ENCODE measurements at regions not wholly inside any gene's neighbourhood (a gene's known extent, or its start where the extent isn't known, plus 50 kb on each side); places are given as distances from the start of the nearest gene placed in this dataset.
"Not testable (repeated sequence)": the region's sequence is repeated elsewhere in the genome, so short reads cannot be mapped to it uniquely, and the experiment has no call there.

- no peak overlapping the region for H2BK5ac ChIP-seq (ENCODE audit: low read depth, low read length, poor library complexity, severe bottlenecking)
- H3K9ac ChIP-seq (ENCODE audit: low read length): no peak overlapping the region
- H3K4me3 ChIP-seq (ENCODE audit: insufficient read depth in 1 of 2, low read depth in 1 of 2, low read length in 2 of 2): no peak overlapping the region
- H3K4me2 ChIP-seq (ENCODE audit: low read length, poor library complexity, severe bottlenecking): no peak overlapping the region
- H3K14ac ChIP-seq (ENCODE audit: low read length in 2 of 2): no peak overlapping the region
- no peak for DNase-seq
- no peak overlapping the region for H2AK5ac ChIP-seq (ENCODE audit: low read length, severe bottlenecking)
- no peak overlapping the region for H3K27ac ChIP-seq (ENCODE audit: low read length, poor library complexity, severe bottlenecking)
- H3K9me3 ChIP-seq (ENCODE audit: control insufficient read depth, low read length): peaks cover under 1% of the 10 kb centered on the region
- no peak overlapping the region for H2BK12ac ChIP-seq (ENCODE audit: low read length in 2 of 2)
- no peak overlapping the region for H3K23ac ChIP-seq (ENCODE audit: low read length in 2 of 2)
- H4K8ac ChIP-seq (ENCODE audit: low read length): no peak overlapping the region
- no peak overlapping the region for H2BK120ac ChIP-seq (ENCODE audit: low read depth, low read length)
- H3K4me1 ChIP-seq (ENCODE audit: control insufficient read depth, insufficient read depth, low read depth, low read length): no peaks in the 10 kb centered on the region
- H3K27me3 ChIP-seq (ENCODE audit: control insufficient read depth in 1 of 2, insufficient read depth in 1 of 2, low read length in 2 of 2): no peaks in the 10 kb centered on the region
- no peak overlapping the region for H4K91ac ChIP-seq (ENCODE audit: low read length)
- H3K4ac ChIP-seq (ENCODE audit: low read depth in 1 of 2, low read length in 2 of 2): no peak overlapping the region
- H2AFZ ChIP-seq (ENCODE audit: low read depth, low read length): no peak overlapping the region
- no peaks in the 10 kb centered on the region for H3K79me1 ChIP-seq (replicated peaks; ENCODE audit: low read length, poor library complexity, severe bottlenecking)
- H3K36me3 ChIP-seq (ENCODE audit: control insufficient read depth in 1 of 2, insufficient read depth in 2 of 2, low read depth in 1 of 2, low read length in 2 of 2): no peaks in the 10 kb centered on the region
- H2BK15ac ChIP-seq (ENCODE audit: low read depth, poor library complexity, severe bottlenecking): no peak overlapping the region
- no peak overlapping the region for H3K18ac ChIP-seq (ENCODE audit: low read depth in 1 of 2, low read length in 2 of 2)
These were observed 612.5 kb upstream of the LUZP2 start for GRCh38 chr11:23884341-23884740.

DNA sequence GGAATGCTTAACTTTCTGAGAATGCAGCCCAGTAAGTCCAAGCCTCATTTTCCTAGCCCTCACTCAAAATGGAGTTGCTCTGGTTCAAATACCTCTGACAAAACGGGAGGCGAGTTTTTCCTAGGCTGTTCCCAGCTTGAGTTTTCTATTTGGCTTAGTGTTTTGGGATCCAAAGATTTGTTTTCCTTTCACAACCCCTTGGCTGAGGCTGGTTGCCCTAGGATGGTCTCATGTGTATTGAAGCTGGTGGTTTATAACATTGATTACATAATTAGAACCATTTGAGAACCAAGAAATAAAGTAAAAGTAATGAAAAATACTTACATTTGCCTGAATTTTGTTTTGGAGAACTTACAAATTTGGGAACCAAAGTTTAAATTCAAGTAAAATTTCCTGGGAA lies 611.1 kb upstream of the LUZP2 start:
- H2BK12ac ChIP-seq (ENCODE audit: low read length in 2 of 2): no peak overlapping the region
- no peak overlapping the region for H3K4me2 ChIP-seq (ENCODE audit: low read length, poor library complexity, severe bottlenecking)
- H2AK5ac ChIP-seq (ENCODE audit: low read length, severe bottlenecking): no peak overlapping the region
- 86% methylated on average over 2 of the region's 2 CpGs for WGBS
- no peak overlapping the region for H2BK120ac ChIP-seq (ENCODE audit: low read depth, low read length)
- H3K36me3 ChIP-seq (ENCODE audit: control insufficient read depth in 1 of 2, insufficient read depth in 2 of 2, low read depth in 1 of 2, low read length in 2 of 2): no peaks in the 10 kb centered on the region
- no peak overlapping the region for H3K9ac ChIP-seq (ENCODE audit: low read length)
- no peak overlapping the region for H3K4me3 ChIP-seq (ENCODE audit: insufficient read depth in 1 of 2, low read depth in 1 of 2, low read length in 2 of 2)
- H3K4me1 ChIP-seq (ENCODE audit: control insufficient read depth, insufficient read depth, low read depth, low read length): no peaks in the 10 kb centered on the region
- no peaks in the 10 kb centered on the region for H3K27me3 ChIP-seq (ENCODE audit: control insufficient read depth in 1 of 2, insufficient read depth in 1 of 2, low read length in 2 of 2)
- H3K79me1 ChIP-seq (replicated peaks; ENCODE audit: low read length, poor library complexity, severe bottlenecking): no peaks in the 10 kb centered on the region
- no peak overlapping the region for H3K4ac ChIP-seq (ENCODE audit: low read depth in 1 of 2, low read length in 2 of 2)
- H4K8ac ChIP-seq (ENCODE audit: low read length): no peak overlapping the region
- H2BK15ac ChIP-seq (ENCODE audit: low read depth, poor library complexity, severe bottlenecking): no peak overlapping the region
- no peak overlapping the region for H4K91ac ChIP-seq (ENCODE audit: low read length)
- H3K18ac ChIP-seq (ENCODE audit: low read depth in 1 of 2, low read length in 2 of 2): no peak overlapping the region
- no peaks in the 10 kb centered on the region for H3K9me3 ChIP-seq (ENCODE audit: control insufficient read depth, low read length)
- H2BK5ac ChIP-seq (ENCODE audit: low read depth, low read length, poor library complexity, severe bottlenecking): no peak overlapping the region
- no peak for DNase-seq
- no peak overlapping the region for H3K14ac ChIP-seq (ENCODE audit: low read length in 2 of 2)
- no peak overlapping the region for H2AFZ ChIP-seq (ENCODE audit: low read depth, low read length)
- H3K27ac ChIP-seq (ENCODE audit: low read length, poor library complexity, severe bottlenecking): no peak overlapping the region
- no peak overlapping the region for H3K23ac ChIP-seq (ENCODE audit: low read length in 2 of 2)

DNA sequence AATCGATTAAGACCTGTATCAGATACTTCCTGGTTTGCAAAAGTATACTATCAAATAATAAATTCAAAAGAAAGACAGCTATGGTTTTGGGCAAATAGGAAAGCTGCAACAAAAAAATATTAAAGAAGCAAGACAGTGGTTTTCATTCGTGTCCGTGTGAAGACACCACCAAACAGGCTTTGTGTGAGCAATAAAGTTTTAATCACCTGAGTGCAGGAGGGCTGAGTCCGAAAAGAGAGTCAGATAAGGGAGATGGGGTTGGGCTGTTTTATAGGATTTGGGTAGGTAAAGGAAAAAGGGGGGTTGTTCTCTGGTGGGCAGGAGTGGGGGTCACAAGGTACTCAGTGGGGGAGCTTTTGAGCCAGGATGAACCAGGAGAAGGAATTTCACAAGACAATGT lies 609.7 kb upstream of the LUZP2 start:
- not testable (repeated sequence) for H2BK120ac ChIP-seq (ENCODE audit: low read depth, low read length); H2AK5ac ChIP-seq (ENCODE audit: low read length, severe bottlenecking); H3K27me3 ChIP-seq (ENCODE audit: control insufficient read depth in 1 of 2, insufficient read depth in 1 of 2, low read length in 2 of 2); H3K9ac ChIP-seq (ENCODE audit: low read length); H3K23ac ChIP-seq (ENCODE audit: low read length in 2 of 2); H3K79me1 ChIP-seq (replicated peaks; ENCODE audit: low read length, poor library complexity, severe bottlenecking); H3K36me3 ChIP-seq (ENCODE audit: control insufficient read depth in 1 of 2, insufficient read depth in 2 of 2, low read depth in 1 of 2, low read length in 2 of 2); H3K14ac ChIP-seq (ENCODE audit: low read length in 2 of 2); H3K4me3 ChIP-seq (ENCODE audit: insufficient read depth in 1 of 2, low read depth in 1 of 2, low read length in 2 of 2); H3K27ac ChIP-seq (ENCODE audit: low read length, poor library complexity, severe bottlenecking); H3K18ac ChIP-seq (ENCODE audit: low read depth in 1 of 2, low read length in 2 of 2); H3K4ac ChIP-seq (ENCODE audit: low read depth in 1 of 2, low read length in 2 of 2); H2BK5ac ChIP-seq (ENCODE audit: low read depth, low read length, poor library complexity, severe bottlenecking); H2AFZ ChIP-seq (ENCODE audit: low read depth, low read length); H4K8ac ChIP-seq (ENCODE audit: low read length); H3K4me1 ChIP-seq (ENCODE audit: control insufficient read depth, insufficient read depth, low read depth, low read length); H3K4me2 ChIP-seq (ENCODE audit: low read length, poor library complexity, severe bottlenecking); H2BK12ac ChIP-seq (ENCODE audit: low read length in 2 of 2); H3K9me3 ChIP-seq (ENCODE audit: control insufficient read depth, low read length); DNase-seq; H4K91ac ChIP-seq (ENCODE audit: low read length); H2BK15ac ChIP-seq (ENCODE audit: low read depth, poor library complexity, severe bottlenecking)
- 77% methylated on average over 3 of the region's 4 CpGs for WGBS

- Histone ChIP-seq H3K27me3 (ENCODE audit: control insufficient read depth in 1 of 2, insufficient read depth in 1 of 2, low read length in 2 of 2) (no peaks in the 10 kb centered on the region), H3K79me1 (replicated peaks; ENCODE audit: low read length, poor library complexity, severe bottlenecking) (no peaks in the 10 kb centered on the region), H2BK12ac (ENCODE audit: low read length in 2 of 2) (no peak overlapping the region), H2AK5ac (ENCODE audit: low read length, severe bottlenecking) (no peak overlapping the region), H3K4me3 (ENCODE audit: insufficient read depth in 1 of 2, low read depth in 1 of 2, low read length in 2 of 2) (no peak overlapping the region), H3K4me2 (ENCODE audit: low read length, poor library complexity, severe bottlenecking) (no peak overlapping the region), H3K9me3 (ENCODE audit: control insufficient read depth, low read length) (no peaks in the 10 kb centered on the region), H3K18ac (ENCODE audit: low read depth in 1 of 2, low read length in 2 of 2) (no peak overlapping the region), H2AFZ (ENCODE audit: low read depth, low read length) (no peak overlapping the region), H3K4me1 (ENCODE audit: control insufficient read depth, insufficient read depth, low read depth, low read length) (no peaks in the 10 kb centered on the region), H3K27ac (ENCODE audit: low read length, poor library complexity, severe bottlenecking) (no peak overlapping the region), H2BK5ac (ENCODE audit: low read depth, low read length, poor library complexity, severe bottlenecking) (no peak overlapping the region), H3K36me3 (ENCODE audit: control insufficient read depth in 1 of 2, insufficient read depth in 2 of 2, low read depth in 1 of 2, low read length in 2 of 2) (no peaks in the 10 kb centered on the region), H3K14ac (ENCODE audit: low read length in 2 of 2) (no peak overlapping the region), H2BK15ac (ENCODE audit: low read depth, poor library complexity, severe bottlenecking) (no peak overlapping the region), H4K91ac (ENCODE audit: low read length) (no peak overlapping the region), H3K4ac (ENCODE audit: low read depth in 1 of 2, low read length in 2 of 2) (no peak overlapping the region), H4K8ac (ENCODE audit: low read length) (no peak overlapping the region), H3K9ac (ENCODE audit: low read length) (no peak overlapping the region), H3K23ac (ENCODE audit: low read length in 2 of 2) (no peak overlapping the region), H2BK120ac (ENCODE audit: low read depth, low read length) (no peak overlapping the region)
- WGBS: 93% methylated on average over 2 of the region's 2 CpGs
- DNase-seq: no peak
These were observed 603.7 kb upstream of the LUZP2 start for GRCh38 chr11:23893126-23893525.
